CD14-positive monocyte (primary cell): ENCODE measurements at regions not wholly inside any gene's neighbourhood (a gene's known extent, or its start where the extent isn't known, plus 50 kb on each side); places are given as distances from the start of the nearest gene placed in this dataset.

ENCODE experiments used
- DNase-seq, 3 donors: peaks; one replicate each; pipeline ENCODE4 v3.0.0-alpha.2; 2011 to 2022
- H2AFZ ChIP-seq: 2 replicates; pipeline ENCODE4 v1.6.0; 2012; ENCODE audit warnings: mild to moderate bottlenecking, low read depth, low read length, inconsistent platforms; ENCODE audit not compliant: insufficient read depth, poor library complexity, severe bottlenecking
- H3K27ac ChIP-seq, 2 donors: 1 replicate in 1 of 2; 2 replicates in 1 of 2; pipeline ENCODE4 v1.5.1; 2012 to 2013; ENCODE audit warnings: low read length in 2 of 2, control low read depth in 1 of 2, inconsistent platforms in 1 of 2, low read depth in 1 of 2, mild to moderate bottlenecking in 1 of 2
- H3K27me3 ChIP-seq, 2 donors: one replicate each; pipeline versions ENCODE4 v1.6.0 to v1.6.1; 2011 to 2013; ENCODE audit warnings: low read length in 2 of 2; ENCODE audit not compliant: control insufficient read depth in 2 of 2, insufficient read depth in 2 of 2
- H3K36me3 ChIP-seq, 2 donors: replicated peaks in 1 of 2; 1 replicate in 1 of 2; 2 replicates in 1 of 2; pipeline versions ENCODE4 v1.5.1 to v1.6.1; 2012 to 2013; ENCODE audit warnings: low read length in 2 of 2, control low read depth in 1 of 2, inconsistent platforms in 1 of 2, mild to moderate bottlenecking in 1 of 2; ENCODE audit not compliant: insufficient read depth in 2 of 2, control insufficient read depth in 1 of 2
- H3K4me1 ChIP-seq, 2 donors: 1 replicate in 1 of 2; 2 replicates in 1 of 2; pipeline versions ENCODE4 v1.5.1 to v1.6.1; 2012 to 2013; ENCODE audit warnings: low read length in 2 of 2, control low read depth in 1 of 2, inconsistent platforms in 1 of 2, mild to moderate bottlenecking in 1 of 2, moderate library complexity in 1 of 2; ENCODE audit not compliant: insufficient read depth in 2 of 2, control insufficient read depth in 1 of 2
- H3K4me2 ChIP-seq: replicated peaks from 2 replicates; pipeline ENCODE3; 2012; ENCODE audit warnings: low read length, moderate library complexity, mild to moderate bottlenecking; ENCODE audit not compliant: poor library complexity, severe bottlenecking; ENCODE audit errors: extremely low read depth
- H3K4me3 ChIP-seq, 3 experiments: fragments of 200-600 bp in 1 of 3; sonication (generic) in 1 of 3; replicated peaks in 1 of 3; 1 replicate in 2 of 3; 2 replicates in 1 of 3; pipeline ENCODE4 v1.5.1; 2011 to 2013; ENCODE audit warnings: low read length in 3 of 3, mild to moderate bottlenecking in 3 of 3, control low read depth in 2 of 3, low read depth in 2 of 3, inconsistent platforms in 1 of 3, moderate library complexity in 1 of 3
- H3K79me2 ChIP-seq: 2 replicates; pipeline ENCODE4 v1.6.0; 2012; ENCODE audit warnings: mild to moderate bottlenecking, control low read depth, inconsistent platforms, low read length, moderate library complexity; ENCODE audit not compliant: insufficient read depth
- H3K9ac ChIP-seq: 2 replicates; pipeline ENCODE4 v1.6.0; 2017; ENCODE audit warnings: low read length, mild to moderate bottlenecking; ENCODE audit not compliant: insufficient read depth, poor library complexity, severe bottlenecking
- H3K9me3 ChIP-seq, 2 donors: replicated peaks in 1 of 2; 1 replicate in 1 of 2; 2 replicates in 1 of 2; pipeline versions ENCODE4 v1.5.1 to v1.6.1; 2012 to 2013; ENCODE audit warnings: low read length in 2 of 2, control low read depth in 1 of 2; ENCODE audit not compliant: control insufficient read depth in 1 of 2, insufficient read depth in 1 of 2
- H4K20me1 ChIP-seq: 2 replicates; pipeline ENCODE4 v1.6.0; 2012; ENCODE audit warnings: mild to moderate bottlenecking, low read length, control low read depth, moderate library complexity; ENCODE audit not compliant: insufficient read depth
- H3K27ac Mint-ChIP-seq, 7 donors: one replicate each; pipeline ENCODE4 v1.8.0; 2020; ENCODE audit warnings: mild to moderate bottlenecking in 7 of 7, mixed read lengths in 7 of 7, moderate library complexity in 6 of 7, inconsistent platforms in 2 of 7
- H3K27me3 Mint-ChIP-seq, 3 donors: one replicate each; pipeline ENCODE4 v1.8.0; 2021 to 2022; ENCODE audit warnings: low read depth in 3 of 3, mild to moderate bottlenecking in 3 of 3, mixed read lengths in 3 of 3, moderate library complexity in 3 of 3, inconsistent platforms in 1 of 3
- H3K36me3 Mint-ChIP-seq, 2 donors: one replicate each; pipeline ENCODE4 v1.8.0; 2020; ENCODE audit warnings: mixed read lengths in 2 of 2, inconsistent platforms in 1 of 2, mild to moderate bottlenecking in 1 of 2
- H3K4me1 Mint-ChIP-seq: one replicate; pipeline ENCODE4 v1.8.0; 2020; ENCODE audit warnings: mild to moderate bottlenecking, mixed read lengths
- H3K4me3 Mint-ChIP-seq, 2 donors: one replicate each; pipeline ENCODE4 v1.8.0; 2020; ENCODE audit warnings: mild to moderate bottlenecking in 2 of 2, mixed read lengths in 2 of 2, moderate library complexity in 1 of 2
- H3K9me3 Mint-ChIP-seq, 7 donors: one replicate each; pipeline ENCODE4 v1.8.0; 2020 to 2022; ENCODE audit warnings: mixed read lengths in 7 of 7, mild to moderate bottlenecking in 6 of 7, moderate library complexity in 6 of 7, inconsistent platforms in 2 of 7
- CTCF ChIP-seq: fragments of 200-600 bp; IDR thresholded peaks from one replicate; pipeline ENCODE4 v1.8.0; 2022; ENCODE audit warnings: antibody characterized with exemption, mild to moderate bottlenecking
- WGBS: methylation state at CpG from one replicate; pipeline ENCODE4 v1.1.5; 2013; ENCODE audit warnings: missing lambda C conversion rate; ENCODE audit not compliant: insufficient coverage; 5-methylcytosine and 5-hydroxymethylcytosine counted together
- intact Hi-C, 2 donors: fragments of 100-400 bp; cut with micrococcal nuclease; formaldehyde crosslinking; loops; one replicate each; pipeline versions ENCODE4 v1.15.0 to v1.15.1; 2023

GRCh38 chr1:200330741-200331428 lies 79.0 kb downstream of the ZNF281 start:
- Histone ChIP-seq H3K9ac (no peak overlapping the region), H3K4me3 (no peak overlapping the region), H3K27me3 (no peaks in the 10 kb centered on the region), H3K9me3 (no peaks in the 10 kb centered on the region), H3K79me2 (no peaks in the 10 kb centered on the region), H3K4me1 (no peaks in the 10 kb centered on the region), H3K27ac (no peak overlapping the region), H2AFZ (no peak overlapping the region), H3K4me2 (no peak overlapping the region), H4K20me1 (no peaks in the 10 kb centered on the region), H3K36me3 (no peaks in the 10 kb centered on the region)
- DNase-seq, result no peak
- Mint-ChIP-seq H3K36me3 (no peaks in the 10 kb centered on the region), H3K4me3 (no peak overlapping the region), H3K4me1 (peaks cover 2% of the 10 kb centered on the region), H3K9me3 (no peaks in the 10 kb centered on the region), H3K27me3 (peaks cover 2 to 8% (median 5%) of the 10 kb centered on the region in 3 donors), H3K27ac (no peak overlapping the region)
- intact Hi-C loops, result no loop called here
- no peak for TF ChIP-seq CTCF
- 94% methylated on average over 8 of the region's 15 CpGs for WGBS

- no peaks in the 10 kb centered on the region for H3K36me3 ChIP-seq
- WGBS, result 90% methylated on average over 3 of the region's 7 CpGs
These were observed 80.5 kb downstream of the ZNF281 start for GRCh38 chr1:200329208-200329882.

More at GRCh38 chr1:200329208-200329882, 80.5 kb downstream of the ZNF281 start:
- Histone ChIP-seq H3K4me2 (no peak overlapping the region), H3K27ac (no peak overlapping the region), H3K4me3 (no peak overlapping the region), H4K20me1 (no peaks in the 10 kb centered on the region), H3K4me1 (no peaks in the 10 kb centered on the region), H3K27me3 (no peaks in the 10 kb centered on the region), H3K9ac (no peak overlapping the region), H3K79me2 (no peaks in the 10 kb centered on the region), H2AFZ (no peak overlapping the region), H3K9me3 (no peaks in the 10 kb centered on the region)
- Mint-ChIP-seq H3K4me3 (no peak overlapping the region), H3K4me1 (peaks cover 2% of the 10 kb centered on the region), H3K27ac (no peak overlapping the region), H3K36me3 (no peaks in the 10 kb centered on the region), H3K27me3 (peaks cover 2 to 10% (median 5%) of the 10 kb centered on the region in 3 donors), H3K9me3 (no peaks in the 10 kb centered on the region)
- no peak for TF ChIP-seq CTCF
- intact Hi-C loops, result no loop called here
- DNase-seq, result no peak
